PC-9 (cell line): ENCODE measurements at regions not wholly inside any gene's neighbourhood (a gene's known extent, or its start where the extent isn't known, plus 50 kb on each side); places are given as distances from the start of the nearest gene placed in this dataset.

Source experiments
- BruUV-seq: library from RNA; stranded (reverse); fragments of 400-500 nt; replicated peaks from 2 replicates; lab custom pipeline; 2021; lab: Mats Ljungman, UMichigan
- CTCF ChIA-PET: fragments of 300-600 bp; sonication (Branson Sonifier 250); formaldehyde crosslinking; loops from one replicate; lab custom pipeline; 2022; ENCODE audit warnings: antibody characterized with exemption; lab: Charles Lee
- POLR2A ChIA-PET: fragments of 300-600 bp; sonication (Branson Sonifier 250); formaldehyde crosslinking; loops from one replicate; lab custom pipeline; 2022; ENCODE audit warnings: antibody characterized with exemption; ENCODE audit not compliant: unreplicated experiment; lab: Charles Lee
- DNase-seq, 2 experiments: peaks; one replicate each; pipeline versions ENCODE4 v3.0.0 to v3.0.0-alpha.2; 2015 to 2022; ENCODE audit warnings: mixed read lengths in 1 of 2
- H2AFZ ChIP-seq: fragments of 200-600 bp; sonication (generic); 2 replicates; pipeline ENCODE4 v1.8.1; 2017; ENCODE audit warnings: antibody characterized with exemption
- H3F3A ChIP-seq: fragments of 200-600 bp; sonication (generic); 2 replicates; pipeline ENCODE4 v1.8.1; 2017; ENCODE audit warnings: antibody characterized with exemption, mild to moderate bottlenecking, low read depth; ENCODE audit not compliant: insufficient read depth
- H3K27ac ChIP-seq: fragments of 200-600 bp; sonication (generic); 2 replicates; pipeline ENCODE4 v1.6.1; 2016; ENCODE audit warnings: mixed run types
- H3K27me3 ChIP-seq: fragments of 200-600 bp; sonication (generic); 2 replicates; pipeline ENCODE4 v1.6.1; 2016; ENCODE audit warnings: low read depth, mixed run types; ENCODE audit not compliant: insufficient read depth
- H3K36me3 ChIP-seq: fragments of 200-600 bp; sonication (generic); 2 replicates; pipeline ENCODE4 v1.6.1; 2016; ENCODE audit warnings: low read depth, mixed run types
- H3K4me1 ChIP-seq: fragments of 200-600 bp; sonication (generic); replicated peaks from 2 replicates; pipeline ENCODE4 v1.6.1; 2016; ENCODE audit warnings: mixed run types; ENCODE audit not compliant: insufficient read depth
- H3K4me2 ChIP-seq: fragments of 200-600 bp; sonication (generic); 2 replicates; pipeline ENCODE4 v1.6.1; 2017; ENCODE audit warnings: mixed run types
- H3K4me3 ChIP-seq: fragments of 200-600 bp; sonication (generic); 2 replicates; pipeline ENCODE4 v1.6.1; 2016; ENCODE audit warnings: mixed run types
- H3K79me2 ChIP-seq: fragments of 200-600 bp; sonication (generic); 2 replicates; pipeline ENCODE4 v1.6.1; 2017; ENCODE audit warnings: low read depth, mixed run types
- H3K9me2 ChIP-seq: fragments of 200-600 bp; sonication (generic); 2 replicates; pipeline ENCODE4 v1.8.1; 2017; ENCODE audit warnings: mild to moderate bottlenecking; ENCODE audit not compliant: insufficient read depth
- H3K9me3 ChIP-seq: fragments of 200-600 bp; sonication (generic); 2 replicates; pipeline ENCODE4 v1.8.1; 2016; ENCODE audit warnings: low read depth; ENCODE audit not compliant: insufficient read depth
- H4K20me1 ChIP-seq: fragments of 200-600 bp; sonication (generic); 2 replicates; pipeline ENCODE4 v1.8.1; 2017; ENCODE audit not compliant: insufficient read depth
- EZH2 ChIP-seq: fragments of 200-600 bp; sonication (generic); IDR thresholded peaks from 2 replicates; pipeline ENCODE4 v1.8.0; 2017; ENCODE audit warnings: antibody characterized with exemption, low read depth
- intact Hi-C: fragments of 100-400 bp; cut with micrococcal nuclease; formaldehyde crosslinking; loops from one replicate; pipeline ENCODE4 v1.10.0; 2022; ENCODE audit not compliant: unreplicated experiment
- TF ChIP-seq, protein P1 (sequence below): fragments of 200-600 bp; sonication (generic); conservative IDR thresholded peaks from 2 replicates; pipeline ENCODE4 v1.6.1; 2017; ENCODE audit warnings: mixed run types, antibody characterized with exemption, mild to moderate bottlenecking, moderate library complexity

- BruUV-seq = no TSS peak
- no peak for TF ChIP-seq EZH2
- TF ChIP-seq, protein P1, sequence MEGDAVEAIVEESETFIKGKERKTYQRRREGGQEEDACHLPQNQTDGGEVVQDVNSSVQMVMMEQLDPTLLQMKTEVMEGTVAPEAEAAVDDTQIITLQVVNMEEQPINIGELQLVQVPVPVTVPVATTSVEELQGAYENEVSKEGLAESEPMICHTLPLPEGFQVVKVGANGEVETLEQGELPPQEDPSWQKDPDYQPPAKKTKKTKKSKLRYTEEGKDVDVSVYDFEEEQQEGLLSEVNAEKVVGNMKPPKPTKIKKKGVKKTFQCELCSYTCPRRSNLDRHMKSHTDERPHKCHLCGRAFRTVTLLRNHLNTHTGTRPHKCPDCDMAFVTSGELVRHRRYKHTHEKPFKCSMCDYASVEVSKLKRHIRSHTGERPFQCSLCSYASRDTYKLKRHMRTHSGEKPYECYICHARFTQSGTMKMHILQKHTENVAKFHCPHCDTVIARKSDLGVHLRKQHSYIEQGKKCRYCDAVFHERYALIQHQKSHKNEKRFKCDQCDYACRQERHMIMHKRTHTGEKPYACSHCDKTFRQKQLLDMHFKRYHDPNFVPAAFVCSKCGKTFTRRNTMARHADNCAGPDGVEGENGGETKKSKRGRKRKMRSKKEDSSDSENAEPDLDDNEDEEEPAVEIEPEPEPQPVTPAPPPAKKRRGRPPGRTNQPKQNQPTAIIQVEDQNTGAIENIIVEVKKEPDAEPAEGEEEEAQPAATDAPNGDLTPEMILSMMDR = no peak
- CTCF ChIA-PET = no interaction called here
- POLR2A ChIA-PET = no interaction called here
- Histone ChIP-seq H3K79me2 (no peaks in the 10 kb centered on the region), H4K20me1 (no peaks in the 10 kb centered on the region), H3F3A (peaks cover 12% of the 10 kb centered on the region; the same call in 1 of the 2 replicates), H3K4me3 (no peak overlapping the region), H2AFZ (no peak overlapping the region), H3K36me3 (no peaks in the 10 kb centered on the region), H3K9me3 (no peaks in the 10 kb centered on the region), H3K9me2 (no peaks in the 10 kb centered on the region), H3K4me1 (peaks cover 12% of the 10 kb centered on the region), H3K27me3 (no peaks in the 10 kb centered on the region), H3K4me2 (no peak overlapping the region), H3K27ac (no peak overlapping the region)
- intact Hi-C loops = no loop called here
- no peak for DNase-seq
Observed at GRCh38 chr10:88092265-88092664, 228.8 kb downstream of the PTEN start.

DNA sequence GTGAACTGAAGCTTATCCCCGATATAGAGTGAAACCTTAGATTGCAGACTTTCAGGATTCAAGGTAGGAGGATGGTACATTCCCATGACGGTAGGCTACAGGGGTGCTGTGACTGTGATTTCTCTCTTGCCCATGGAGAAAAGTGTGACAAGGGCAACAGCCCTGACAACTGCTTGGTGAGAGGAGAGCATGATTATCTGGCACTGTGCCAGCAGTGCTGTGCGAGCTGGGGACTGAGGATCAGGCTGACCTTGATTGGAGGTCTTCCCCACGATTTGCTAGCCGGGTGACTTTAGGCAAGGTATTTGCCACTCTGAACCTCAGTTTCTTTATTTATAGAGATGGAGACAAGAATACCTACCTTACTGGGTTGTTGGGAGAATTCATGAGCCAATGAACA lies 229.5 kb downstream of the PTEN start:
- H3K4me1 ChIP-seq = peaks cover 12% of the 10 kb centered on the region
- H3K4me3 ChIP-seq = no peak overlapping the region
- H3K4me2 ChIP-seq = no peak overlapping the region
- no peaks in the 10 kb centered on the region for H3K9me3 ChIP-seq
- no peaks in the 10 kb centered on the region for H3K79me2 ChIP-seq
- no TSS peak for BruUV-seq
- no peak for DNase-seq
- H3F3A ChIP-seq = peaks cover 12% of the 10 kb centered on the region; the same call in 1 of the 2 replicates
- ChIA-PET POLR2A (no interaction called here), CTCF (no interaction called here)
- no peak overlapping the region for H2AFZ ChIP-seq
- no peak for TF ChIP-seq EZH2
- TF ChIP-seq, protein P1 = no peak
- intact Hi-C loops = no loop called here
- H3K27ac ChIP-seq = no peak overlapping the region
- H3K27me3 ChIP-seq = no peaks in the 10 kb centered on the region
- no peaks in the 10 kb centered on the region for H4K20me1 ChIP-seq
- no peaks in the 10 kb centered on the region for H3K36me3 ChIP-seq
- H3K9me2 ChIP-seq = no peaks in the 10 kb centered on the region

- CTCF ChIA-PET = no interaction called here
- Histone ChIP-seq H4K20me1 (no peaks in the 10 kb centered on the region), H3K36me3 (no peaks in the 10 kb centered on the region), H3K79me2 (no peaks in the 10 kb centered on the region), H3K4me1 (peaks cover 12% of the 10 kb centered on the region), H3F3A (peaks cover 12% of the 10 kb centered on the region; the same call in 1 of the 2 replicates), H3K27ac (no peak overlapping the region), H3K4me2 (no peak overlapping the region), H3K27me3 (no peaks in the 10 kb centered on the region), H3K9me3 (no peaks in the 10 kb centered on the region), H3K9me2 (no peaks in the 10 kb centered on the region), H2AFZ (no peak overlapping the region), H3K4me3 (no peak overlapping the region)
- TF ChIP-seq, protein P1 = no peak
- no peak for TF ChIP-seq EZH2
- intact Hi-C loops = no loop called here
- DNase-seq = no peak
- POLR2A ChIA-PET = no interaction called here
- no TSS peak for BruUV-seq
Observed at GRCh38 chr10:88094795-88095194, 231.4 kb downstream of the PTEN start.
